Mesothelial cell of epicardium (in vitro differentiated cells): ENCODE measurements at regions not wholly inside any gene's neighbourhood (a gene's known extent, or its start where the extent isn't known, plus 50 kb on each side); places are given as distances from the start of the nearest gene placed in this dataset.
A peak's percentile ranks its signal among the peaks of the same experiment; 100 is the strongest.

Source experiments
- DNase-seq, 2 experiments: peaks; one replicate each; pipeline ENCODE4 v3.0.0; 2021; ENCODE audit warnings: low spot score in 2 of 2; ENCODE audit not compliant: unreplicated experiment in 2 of 2
- H3K27ac Mint-ChIP-seq: 2 replicates; pipeline ENCODE4 v1.8.0; 2021; ENCODE audit warnings: mixed read lengths
- H3K27me3 Mint-ChIP-seq: 2 replicates; pipeline ENCODE4 v1.8.0; 2021; ENCODE audit warnings: low read depth, mixed read lengths
- H3K36me3 Mint-ChIP-seq: 2 replicates; pipeline ENCODE4 v1.8.0; 2021; ENCODE audit warnings: mixed read lengths
- H3K4me1 Mint-ChIP-seq: 2 replicates; pipeline ENCODE4 v1.8.0; 2021; ENCODE audit warnings: mixed read lengths
- H3K4me3 Mint-ChIP-seq: 2 replicates; pipeline ENCODE4 v1.8.0; 2021; ENCODE audit warnings: mild to moderate bottlenecking, moderate library complexity, mixed read lengths
- H3K9me3 Mint-ChIP-seq: 2 replicates; pipeline ENCODE4 v1.8.0; 2021; ENCODE audit warnings: mixed read lengths
- CTCF ChIP-seq: fragments of 200-600 bp; sonication (generic); IDR thresholded peaks from one replicate; pipeline ENCODE4 v1.5.0; 2021; ENCODE audit warnings: antibody characterized with exemption; ENCODE audit not compliant: unreplicated experiment

- Mint-ChIP-seq H3K4me3 (peak overlapping the region; percentile 78), H3K4me1 (peaks cover 27% of the 10 kb centered on the region), H3K27ac (peak overlapping the region; percentile 97), H3K36me3 (no peaks in the 10 kb centered on the region), H3K27me3 (peaks cover 2% of the 10 kb centered on the region), H3K9me3 (no peaks in the 10 kb centered on the region)
- DNase-seq = peak; percentile 95 to 99
- no peak for TF ChIP-seq CTCF
These were observed 219.3 kb upstream of the ATP10A start for GRCh38 chr15:26082221-26083109.

- H3K27me3 Mint-ChIP-seq = peaks cover 2% of the 10 kb centered on the region
- H3K27ac Mint-ChIP-seq = peak overlapping the region; percentile 97
- no peak for DNase-seq
- peaks cover 25% of the 10 kb centered on the region for H3K4me1 Mint-ChIP-seq
- H3K4me3 Mint-ChIP-seq = peak overlapping the region; percentile 78
- H3K36me3 Mint-ChIP-seq = no peaks in the 10 kb centered on the region
- H3K9me3 Mint-ChIP-seq = no peaks in the 10 kb centered on the region
- no peak for TF ChIP-seq CTCF
These were observed 218.7 kb upstream of the ATP10A start for GRCh38 chr15:26081758-26082220.

GRCh38 chr15:26075770-26076169, 212.6 kb upstream of the ATP10A start:
- Mint-ChIP-seq H3K36me3 (no peaks in the 10 kb centered on the region), H3K27me3 (no peaks in the 10 kb centered on the region), H3K9me3 (no peaks in the 10 kb centered on the region), H3K27ac (no peak overlapping the region), H3K4me3 (no peak overlapping the region), H3K4me1 (no peaks in the 10 kb centered on the region)
- no peak for DNase-seq
- TF ChIP-seq CTCF = no peak

GRCh38 chr15:26073430-26074333, 210.6 kb upstream of the ATP10A start:
- no peak for DNase-seq
- no peaks in the 10 kb centered on the region for H3K36me3 Mint-ChIP-seq
- no peak overlapping the region for H3K4me3 Mint-ChIP-seq

More at GRCh38 chr15:26073430-26074333, 210.6 kb upstream of the ATP10A start:
- Mint-ChIP-seq H3K27me3 (no peaks in the 10 kb centered on the region), H3K4me1 (peaks cover 11% of the 10 kb centered on the region), H3K27ac (no peak overlapping the region), H3K9me3 (no peaks in the 10 kb centered on the region)
- TF ChIP-seq CTCF = no peak
